ENCODE measurements at regions not wholly inside any gene's neighbourhood (a gene's known extent, or its start where the extent isn't known, plus 50 kb on each side); places are given as distances from the start of the nearest gene placed in this dataset.

DNA sequence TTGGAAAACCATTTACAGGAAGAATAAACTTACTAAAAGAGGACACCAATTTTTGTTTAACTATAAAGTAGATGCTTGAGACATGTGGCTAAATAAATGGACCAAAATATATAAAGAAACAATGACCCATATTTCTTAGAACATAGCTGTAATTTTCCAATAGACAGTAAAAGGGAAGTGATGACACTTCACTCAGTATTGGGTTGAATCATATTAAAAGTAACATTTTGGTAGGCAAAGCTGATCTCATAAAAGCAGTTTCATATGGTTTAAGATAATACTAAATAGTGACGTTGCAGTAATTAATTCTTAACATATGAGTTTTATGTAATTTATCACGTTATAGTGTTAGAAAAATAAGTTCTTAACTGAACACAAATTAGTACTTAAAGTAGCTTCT, 308.9 kb upstream of the RUNX1 start:
- intact Hi-C loops (cut with DNase I) = no loop called here
- Histone ChIP-seq H3K4me3 (replicated peaks in 1 of 3) (no peak overlapping the region), H3K36me3 (no peaks in the 10 kb centered on the region), H3K27ac (no peak overlapping the region), H3K9me3 (no peaks in the 10 kb centered on the region), H3K27me3 (no peaks in the 10 kb centered on the region), H3K4me1 (peaks cover 0 to 1% of the 10 kb centered on the region in 2 donors)
- WGBS, 2 donors = 74 to 83% methylated on average over 2 of the region's 2 CpGs
- no peak for DNase-seq
- TF ChIP-seq POLR2A (IDR thresholded peaks at IDR 0.05) = no peak
- TF ChIP-seq, protein P1, sequence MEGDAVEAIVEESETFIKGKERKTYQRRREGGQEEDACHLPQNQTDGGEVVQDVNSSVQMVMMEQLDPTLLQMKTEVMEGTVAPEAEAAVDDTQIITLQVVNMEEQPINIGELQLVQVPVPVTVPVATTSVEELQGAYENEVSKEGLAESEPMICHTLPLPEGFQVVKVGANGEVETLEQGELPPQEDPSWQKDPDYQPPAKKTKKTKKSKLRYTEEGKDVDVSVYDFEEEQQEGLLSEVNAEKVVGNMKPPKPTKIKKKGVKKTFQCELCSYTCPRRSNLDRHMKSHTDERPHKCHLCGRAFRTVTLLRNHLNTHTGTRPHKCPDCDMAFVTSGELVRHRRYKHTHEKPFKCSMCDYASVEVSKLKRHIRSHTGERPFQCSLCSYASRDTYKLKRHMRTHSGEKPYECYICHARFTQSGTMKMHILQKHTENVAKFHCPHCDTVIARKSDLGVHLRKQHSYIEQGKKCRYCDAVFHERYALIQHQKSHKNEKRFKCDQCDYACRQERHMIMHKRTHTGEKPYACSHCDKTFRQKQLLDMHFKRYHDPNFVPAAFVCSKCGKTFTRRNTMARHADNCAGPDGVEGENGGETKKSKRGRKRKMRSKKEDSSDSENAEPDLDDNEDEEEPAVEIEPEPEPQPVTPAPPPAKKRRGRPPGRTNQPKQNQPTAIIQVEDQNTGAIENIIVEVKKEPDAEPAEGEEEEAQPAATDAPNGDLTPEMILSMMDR (IDR thresholded peaks at IDR 0.05) = no peak

DNA sequence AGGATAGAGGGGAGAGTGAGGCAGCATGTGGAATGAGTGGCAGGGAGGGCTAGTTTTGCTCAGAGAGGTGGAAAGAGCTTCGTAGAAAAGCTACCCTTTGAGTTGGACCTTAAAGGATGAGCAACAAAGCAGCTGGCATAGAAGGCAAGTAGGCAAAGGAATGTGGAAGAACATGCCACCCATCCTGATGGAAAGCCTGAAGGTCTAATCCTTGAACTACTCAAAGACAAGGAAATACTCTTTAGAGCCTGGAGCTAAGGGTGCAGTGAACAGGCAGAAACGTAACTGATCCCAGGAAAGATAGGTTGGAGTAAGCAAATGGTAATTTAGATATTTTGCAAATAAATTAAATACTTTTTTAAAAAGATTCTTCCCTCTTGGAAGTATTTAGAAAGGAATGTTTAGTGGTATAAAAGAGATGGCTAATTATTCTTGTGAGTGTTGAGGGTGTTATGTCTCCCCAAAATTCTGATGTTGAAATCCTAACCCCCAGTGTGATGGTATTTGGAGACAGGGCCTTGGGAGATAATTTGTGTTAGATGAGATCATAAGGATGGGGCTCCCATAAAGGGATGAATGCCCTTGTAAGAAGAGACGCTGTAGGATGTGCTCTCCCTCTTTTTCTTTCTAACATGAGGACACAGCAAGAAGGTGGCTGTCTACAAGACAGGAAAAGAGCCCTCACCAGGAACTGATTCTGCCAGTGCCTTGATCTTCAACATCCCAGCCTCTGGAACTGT, 308.1 kb upstream of the RUNX1 start:
- Histone ChIP-seq H3K4me3 (replicated peaks in 1 of 3) (no peak overlapping the region), H3K9me3 (no peaks in the 10 kb centered on the region), H3K27me3 (no peaks in the 10 kb centered on the region), H3K27ac (no peak overlapping the region), H3K4me1 (peaks cover 0 to 9% of the 10 kb centered on the region in 2 donors), H3K36me3 (no peaks in the 10 kb centered on the region)
- TF ChIP-seq, protein P1 (IDR thresholded peaks at IDR 0.05) = no peak
- no peak for TF ChIP-seq POLR2A (IDR thresholded peaks at IDR 0.05)
- no peak for DNase-seq
- intact Hi-C loops (cut with DNase I) = no loop called here
- 83 to 88% methylated on average over 3 of the region's 3 CpGs for WGBS, 2 donors

DNA sequence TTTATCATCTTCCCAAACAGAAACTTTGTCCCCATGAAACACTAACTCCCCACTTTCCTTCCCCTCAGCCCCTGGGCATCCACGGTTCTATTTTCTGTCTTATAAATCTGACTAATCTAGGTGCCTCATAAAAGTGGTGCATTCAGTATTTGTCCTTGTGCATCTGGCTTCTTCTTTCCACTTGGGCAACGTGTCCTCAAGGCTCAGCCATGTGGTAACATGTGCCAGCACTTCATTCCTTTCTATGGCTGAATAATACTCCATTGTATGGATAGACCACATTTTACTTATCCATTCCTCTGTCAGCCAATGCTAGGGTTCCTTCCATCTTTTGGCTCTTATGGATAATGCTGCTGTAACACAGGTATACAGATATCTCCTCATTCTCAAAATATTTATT, 305.0 kb upstream of the RUNX1 start:
- Histone ChIP-seq H3K4me3 (replicated peaks in 1 of 3) (no peak overlapping the region), H3K36me3 (no peaks in the 10 kb centered on the region), H3K4me1 (peaks cover 0 to 11% of the 10 kb centered on the region in 2 donors), H3K27me3 (no peaks in the 10 kb centered on the region), H3K9me3 (no peaks in the 10 kb centered on the region), H3K27ac (no peak overlapping the region)
- TF ChIP-seq POLR2A (IDR thresholded peaks at IDR 0.05) = no peak
- TF ChIP-seq, protein P1 (IDR thresholded peaks at IDR 0.05) = no peak
- intact Hi-C loops (cut with DNase I) = no loop called here
- 92 to 96% methylated on average over 2 of the region's 2 CpGs for WGBS, 2 donors
- DNase-seq = no peak

DNA sequence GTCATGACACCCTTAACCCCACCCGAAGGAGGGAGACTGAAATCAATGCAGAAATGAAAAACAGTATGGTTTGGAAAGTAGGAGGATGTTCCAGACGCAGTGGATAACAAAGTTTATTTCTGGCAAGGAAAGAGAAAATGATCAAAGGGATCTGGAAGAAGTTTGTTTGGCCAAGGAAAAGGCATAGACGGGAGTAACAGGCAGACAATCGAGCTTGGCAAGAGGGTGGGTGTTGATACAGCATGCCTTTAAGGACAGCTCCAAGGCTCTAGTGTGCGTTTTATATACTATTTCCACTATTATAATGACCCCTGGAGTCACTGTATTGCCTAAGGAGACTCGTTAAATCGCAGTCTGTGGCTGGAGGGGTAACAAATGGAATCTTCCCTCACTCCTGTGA, 303.7 kb upstream of the RUNX1 start:
- DNase-seq = no peak
- H3K4me3 ChIP-seq (replicated peaks in 1 of 3) = no peak overlapping the region
- H3K36me3 ChIP-seq = no peaks in the 10 kb centered on the region
- peaks cover 0 to 11% of the 10 kb centered on the region in 2 donors for H3K4me1 ChIP-seq
- H3K27ac ChIP-seq = no peak overlapping the region
- TF ChIP-seq POLR2A (IDR thresholded peaks at IDR 0.05) = no peak
- TF ChIP-seq, protein P1 (IDR thresholded peaks at IDR 0.05) = no peak
- intact Hi-C loops (cut with DNase I) = no loop called here
- WGBS, 2 donors = 31 to 35% methylated on average over 7 of the region's 7 CpGs
- H3K9me3 ChIP-seq = no peaks in the 10 kb centered on the region
- H3K27me3 ChIP-seq = no peaks in the 10 kb centered on the region

DNA sequence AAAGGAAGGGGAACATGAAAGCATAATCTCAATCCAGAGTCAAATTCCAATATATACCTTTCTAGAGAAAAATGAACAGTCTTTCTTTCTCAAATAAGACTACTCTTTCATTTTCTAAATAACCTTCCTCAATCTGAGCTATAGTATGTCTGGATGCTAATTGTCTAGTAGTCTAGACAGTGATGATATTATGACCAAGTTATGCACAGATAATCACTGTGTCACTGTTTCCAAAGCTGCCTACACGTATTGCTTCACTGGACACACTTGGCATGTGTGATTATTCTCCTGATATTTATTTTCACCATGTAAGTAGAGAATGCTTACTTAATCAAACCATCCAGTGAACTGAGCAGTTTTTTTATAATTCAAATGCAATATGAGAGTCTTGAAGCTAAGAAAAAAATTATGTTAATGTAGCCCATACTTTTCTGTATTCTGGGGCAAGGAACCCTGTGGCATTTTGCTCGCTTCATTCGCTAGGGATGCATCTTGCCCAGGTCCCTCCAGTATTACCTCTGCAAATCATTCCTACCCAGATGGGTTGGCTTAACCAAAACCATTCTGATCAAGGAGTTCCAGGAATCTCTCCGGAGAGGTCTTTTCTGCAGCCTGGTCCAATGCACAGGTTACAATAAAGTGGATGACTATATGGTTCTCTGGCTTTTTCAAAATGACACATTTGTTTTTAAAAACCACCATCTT, 303.1 kb upstream of the RUNX1 start:
- intact Hi-C loops (cut with DNase I) = no loop called here

More for the DNA sequence above, 303.1 kb upstream of the RUNX1 start:
- Histone ChIP-seq H3K36me3 (no peaks in the 10 kb centered on the region), H3K27ac (no peak overlapping the region), H3K27me3 (no peaks in the 10 kb centered on the region), H3K9me3 (no peaks in the 10 kb centered on the region), H3K4me3 (replicated peaks in 1 of 3) (no peak overlapping the region), H3K4me1 (peaks cover 0 to 11% of the 10 kb centered on the region in 2 donors)
- DNase-seq = no peak
- TF ChIP-seq, protein P1 (IDR thresholded peaks at IDR 0.05) = no peak
- no peak for TF ChIP-seq POLR2A (IDR thresholded peaks at IDR 0.05)
- 69 to 70% methylated on average over 4 of the region's 4 CpGs for WGBS, 2 donors

All from thyroid gland (tissue), 4 donors.